OCI-LY1 (cell line): ENCODE measurements at regions not wholly inside any gene's neighbourhood (a gene's known extent, or its start where the extent isn't known, plus 50 kb on each side); places are given as distances from the start of the nearest gene placed in this dataset.

ENCODE experiments used
- H2AFZ ChIP-seq: fragments of 200-600 bp; sonication (generic), shearing (Covaris generic); 2 replicates; pipeline ENCODE4 v1.6.0; 2014; ENCODE audit warnings: antibody characterized with exemption, mild to moderate bottlenecking, low read length
- H3F3A ChIP-seq: fragments of 200-600 bp; sonication (generic), shearing (Covaris generic); 2 replicates; pipeline ENCODE4 v1.6.0; 2014; ENCODE audit warnings: mild to moderate bottlenecking, antibody characterized with exemption, low read length, moderate library complexity; ENCODE audit not compliant: insufficient read depth
- H3K27ac ChIP-seq: fragments of 200-600 bp; sonication (generic); 2 replicates; pipeline ENCODE4 v1.5.1; 2014; ENCODE audit warnings: low read length, mixed run types, mild to moderate bottlenecking, low read depth; ENCODE audit not compliant: poor library complexity, severe bottlenecking
- H3K27me3 ChIP-seq: fragments of 200-600 bp; sonication (generic); 2 replicates; pipeline ENCODE4 v1.6.0; 2014; ENCODE audit warnings: antibody characterized with exemption, mild to moderate bottlenecking, low read length, moderate library complexity; ENCODE audit not compliant: insufficient read depth
- H3K36me3 ChIP-seq: fragments of 200-600 bp; sonication (generic); 2 replicates; pipeline ENCODE4 v1.6.1; 2014; ENCODE audit warnings: mild to moderate bottlenecking, antibody characterized with exemption, low read length, moderate library complexity, mixed read lengths; ENCODE audit not compliant: insufficient read depth
- H3K4me1 ChIP-seq: fragments of 200-600 bp; sonication (generic); 2 replicates; pipeline ENCODE4 v1.5.1; 2014; ENCODE audit warnings: mild to moderate bottlenecking, low read length, moderate library complexity; ENCODE audit not compliant: insufficient read depth, severe bottlenecking
- H3K4me2 ChIP-seq: fragments of 200-600 bp; sonication (generic), shearing (Covaris generic); 2 replicates; pipeline ENCODE4 v1.6.1; 2014; ENCODE audit warnings: low read length
- H3K4me3 ChIP-seq: fragments of 200-600 bp; sonication (generic); 2 replicates; pipeline ENCODE4 v1.5.1; 2014; ENCODE audit warnings: low read length, low read depth, mild to moderate bottlenecking, mixed read lengths; ENCODE audit not compliant: poor library complexity, severe bottlenecking
- H3K79me2 ChIP-seq: fragments of 200-600 bp; shearing (Covaris generic); 2 replicates; pipeline ENCODE4 v1.6.1; 2016; ENCODE audit warnings: mixed run types, low read length, mixed read lengths; ENCODE audit not compliant: insufficient read depth
- H3K9ac ChIP-seq: fragments of 200-600 bp; sonication (generic), shearing (Covaris generic); 2 replicates; pipeline ENCODE4 v1.6.1; 2014; ENCODE audit warnings: mild to moderate bottlenecking, low read length, mixed read lengths
- H3K9me2 ChIP-seq: fragments of 200-600 bp; sonication (generic), shearing (Covaris generic); 2 replicates; pipeline ENCODE4 v1.6.1; 2014; ENCODE audit warnings: low read depth, mild to moderate bottlenecking, low read length, mixed read lengths
- H3K9me3 ChIP-seq: fragments of 200-600 bp; shearing (Covaris generic); 2 replicates; pipeline ENCODE4 v1.6.1; 2014; ENCODE audit warnings: low read length, mixed read lengths
- H4K20me1 ChIP-seq: fragments of 200-600 bp; sonication (generic), shearing (Covaris generic); 2 replicates; pipeline ENCODE4 v1.6.0; 2016; ENCODE audit warnings: mild to moderate bottlenecking, low read length; ENCODE audit not compliant: insufficient read depth
- EZH2 ChIP-seq: fragments of 200-600 bp; sonication (generic), shearing (Covaris generic); IDR thresholded peaks from 2 replicates; pipeline ENCODE4 v1.8.0; 2017; ENCODE audit warnings: borderline replicate concordance, mixed run types, mild to moderate bottlenecking, antibody characterized with exemption, low read length, moderate library complexity, mixed read lengths
- TF ChIP-seq, protein P1 (sequence below): fragments of 200-600 bp; sonication (generic), shearing (Covaris generic); IDR thresholded peaks from 2 replicates; pipeline ENCODE4 v1.5.1; 2017; ENCODE audit warnings: mild to moderate bottlenecking, antibody characterized with exemption, low read length, moderate library complexity, mixed read lengths

DNA sequence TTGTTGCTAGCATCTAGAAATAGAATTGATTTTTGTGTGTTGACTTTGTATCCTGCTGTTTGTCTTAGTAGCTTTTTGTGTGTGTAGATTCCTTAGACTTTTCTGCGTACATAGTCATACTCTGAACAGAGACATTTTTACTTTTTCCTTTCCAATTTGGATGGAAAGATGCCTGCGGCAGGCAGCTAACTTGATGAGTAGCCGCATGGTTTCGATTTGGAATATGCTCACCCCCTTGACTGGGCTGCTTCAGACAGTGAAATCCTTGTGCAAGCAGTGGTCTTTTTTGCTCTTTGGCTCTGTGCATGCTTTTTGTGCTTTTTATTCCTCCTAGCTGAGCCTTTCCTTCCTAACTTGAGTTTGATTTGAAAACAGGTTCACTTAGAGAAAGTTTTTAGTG, 71.8 kb downstream of the HHEX start:
- no peaks in the 10 kb centered on the region for H3K36me3 ChIP-seq
- no peak overlapping the region for H3K9ac ChIP-seq
- no peaks in the 10 kb centered on the region for H3K9me3 ChIP-seq
- H3K9me2 ChIP-seq = no peaks in the 10 kb centered on the region
- TF ChIP-seq EZH2 = no peak
- TF ChIP-seq, protein P1, sequence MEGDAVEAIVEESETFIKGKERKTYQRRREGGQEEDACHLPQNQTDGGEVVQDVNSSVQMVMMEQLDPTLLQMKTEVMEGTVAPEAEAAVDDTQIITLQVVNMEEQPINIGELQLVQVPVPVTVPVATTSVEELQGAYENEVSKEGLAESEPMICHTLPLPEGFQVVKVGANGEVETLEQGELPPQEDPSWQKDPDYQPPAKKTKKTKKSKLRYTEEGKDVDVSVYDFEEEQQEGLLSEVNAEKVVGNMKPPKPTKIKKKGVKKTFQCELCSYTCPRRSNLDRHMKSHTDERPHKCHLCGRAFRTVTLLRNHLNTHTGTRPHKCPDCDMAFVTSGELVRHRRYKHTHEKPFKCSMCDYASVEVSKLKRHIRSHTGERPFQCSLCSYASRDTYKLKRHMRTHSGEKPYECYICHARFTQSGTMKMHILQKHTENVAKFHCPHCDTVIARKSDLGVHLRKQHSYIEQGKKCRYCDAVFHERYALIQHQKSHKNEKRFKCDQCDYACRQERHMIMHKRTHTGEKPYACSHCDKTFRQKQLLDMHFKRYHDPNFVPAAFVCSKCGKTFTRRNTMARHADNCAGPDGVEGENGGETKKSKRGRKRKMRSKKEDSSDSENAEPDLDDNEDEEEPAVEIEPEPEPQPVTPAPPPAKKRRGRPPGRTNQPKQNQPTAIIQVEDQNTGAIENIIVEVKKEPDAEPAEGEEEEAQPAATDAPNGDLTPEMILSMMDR = no peak
- H3F3A ChIP-seq = peaks cover 4% of the 10 kb centered on the region
- H3K27ac ChIP-seq = no peak overlapping the region
- H3K79me2 ChIP-seq = no peaks in the 10 kb centered on the region
- no peak overlapping the region for H3K4me3 ChIP-seq
- H3K27me3 ChIP-seq = no peaks in the 10 kb centered on the region
- H2AFZ ChIP-seq = no peak overlapping the region
- H3K4me2 ChIP-seq = no peak overlapping the region
- peaks cover 35% of the 10 kb centered on the region for H3K4me1 ChIP-seq
- H4K20me1 ChIP-seq = no peaks in the 10 kb centered on the region

DNA sequence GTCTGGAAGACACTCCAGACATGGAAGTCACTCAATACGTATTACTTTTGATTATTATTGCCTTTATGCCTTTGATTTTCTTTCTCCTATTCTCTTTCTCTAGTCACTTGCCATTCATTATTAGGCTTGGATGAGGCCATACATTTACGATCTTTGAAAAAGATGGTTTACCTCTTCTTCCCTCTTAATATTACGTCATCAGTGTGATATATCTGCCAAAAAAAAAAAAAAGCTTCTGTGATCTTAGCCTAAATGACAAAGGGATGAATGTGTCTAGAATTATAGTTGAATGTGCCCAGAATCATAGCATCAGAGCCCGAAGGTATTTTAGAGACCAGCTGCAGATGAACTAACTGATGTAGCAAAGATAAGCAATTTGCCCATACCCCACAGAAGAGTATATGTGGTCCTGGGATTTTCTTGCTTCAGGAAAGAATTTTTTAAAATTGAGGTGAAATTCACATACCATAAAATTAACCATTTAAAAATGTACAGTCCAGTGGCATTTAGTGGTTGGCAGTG, 73.9 kb downstream of the HHEX start:
- H4K20me1 ChIP-seq = no peaks in the 10 kb centered on the region
- no peak overlapping the region for H3K4me3 ChIP-seq
- no peak for TF ChIP-seq EZH2
- TF ChIP-seq, protein P1 = no peak
- no peaks in the 10 kb centered on the region for H3F3A ChIP-seq
- H2AFZ ChIP-seq = no peak overlapping the region
- H3K36me3 ChIP-seq = no peaks in the 10 kb centered on the region; the same call in 1 of the 2 replicates
- peaks cover 14% of the 10 kb centered on the region for H3K4me1 ChIP-seq
- no peaks in the 10 kb centered on the region for H3K79me2 ChIP-seq
- no peaks in the 10 kb centered on the region for H3K27me3 ChIP-seq
- no peak overlapping the region for H3K4me2 ChIP-seq
- H3K9me3 ChIP-seq = no peaks in the 10 kb centered on the region
- H3K9me2 ChIP-seq = no peaks in the 10 kb centered on the region
- H3K9ac ChIP-seq = no peak overlapping the region
- no peak overlapping the region for H3K27ac ChIP-seq

DNA sequence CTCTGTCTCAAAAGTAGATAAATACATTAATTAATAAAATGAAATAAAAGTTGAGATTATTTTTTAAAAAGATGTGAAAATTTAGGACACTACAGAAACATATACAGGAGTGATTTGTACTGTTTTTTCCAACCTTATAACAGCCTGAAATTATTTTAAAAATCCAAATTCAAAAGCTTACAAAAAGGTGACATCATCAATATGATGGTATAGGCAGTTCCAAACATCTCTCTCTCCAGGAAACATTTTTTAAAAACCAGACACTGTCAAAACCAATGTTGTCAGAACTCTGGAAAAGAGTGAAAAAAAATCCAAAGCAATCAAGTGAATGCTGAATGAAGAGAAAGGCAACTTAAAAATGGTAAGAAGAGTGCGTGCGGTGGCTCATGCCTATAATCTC, 76.7 kb downstream of the HHEX start:
- Histone ChIP-seq H3K79me2 (no peaks in the 10 kb centered on the region), H3F3A (no peaks in the 10 kb centered on the region), H3K4me3 (no peak overlapping the region), H3K9ac (no peak overlapping the region), H3K27me3 (no peaks in the 10 kb centered on the region), H3K4me1 (no peaks in the 10 kb centered on the region), H3K9me3 (no peaks in the 10 kb centered on the region), H3K36me3 (no peaks in the 10 kb centered on the region; the same call in 1 of the 2 replicates), H3K9me2 (no peaks in the 10 kb centered on the region), H3K27ac (no peak overlapping the region), H3K4me2 (no peak overlapping the region), H2AFZ (no peak overlapping the region), H4K20me1 (no peaks in the 10 kb centered on the region)
- TF ChIP-seq, protein P1 = no peak
- TF ChIP-seq EZH2 = no peak
